Activated CD4-positive, alpha-beta T cell treated with anti-CD3 and anti-CD28 coated beads, Interleukin-2, amount 10 ng/mL, durations not matched to agents 7 days and 5 days (primary cell): ENCODE measurements at regions not wholly inside any gene's neighbourhood (a gene's known extent, or its start where the extent isn't known, plus 50 kb on each side); places are given as distances from the start of the nearest gene placed in this dataset.

Source experiments
- CTCF ChIA-PET: fragments of 350-600 bp; sonication (Branson Sonifier 250); formaldehyde crosslinking; loops from one replicate; lab custom pipeline; 2021; ENCODE audit warnings: antibody characterized with exemption; lab: Charles Lee
- POLR2A ChIA-PET: fragments of 350-600 bp; sonication (Branson Sonifier 250); formaldehyde crosslinking; loops from one replicate; lab custom pipeline; 2021; ENCODE audit warnings: antibody characterized with exemption; lab: Charles Lee
- DNase-seq: peaks from one replicate; pipeline ENCODE4 v3.0.0-alpha.2; 2020
- H3K27ac Mint-ChIP-seq: one replicate; pipeline ENCODE4 v1.8.0; 2021; ENCODE audit warnings: mild to moderate bottlenecking, moderate library complexity, mixed read lengths
- H3K27me3 Mint-ChIP-seq: one replicate; pipeline ENCODE4 v1.8.0; 2021; ENCODE audit warnings: mixed read lengths
- H3K36me3 Mint-ChIP-seq: one replicate; pipeline ENCODE4 v1.8.0; 2021; ENCODE audit warnings: low read depth, mixed read lengths
- H3K4me1 Mint-ChIP-seq: one replicate; pipeline ENCODE4 v1.8.0; 2021; ENCODE audit warnings: mixed read lengths
- H3K4me3 Mint-ChIP-seq: one replicate; pipeline ENCODE4 v1.8.0; 2021; ENCODE audit warnings: mild to moderate bottlenecking, moderate library complexity, mixed read lengths
- H3K9me3 Mint-ChIP-seq: one replicate; pipeline ENCODE4 v1.8.0; 2021; ENCODE audit warnings: mixed read lengths

- no peak overlapping the region for H3K27ac Mint-ChIP-seq
- no peak for DNase-seq
- peaks cover 6% of the 10 kb centered on the region for H3K9me3 Mint-ChIP-seq
- CTCF ChIA-PET, result interaction anchor here (1.1 kb wide), 1 partner anchor 15 kb away, joined by 3 read pairs; no protein-coding TSS in a partner anchor
- H3K4me1 Mint-ChIP-seq, result no peaks in the 10 kb centered on the region
- no peaks in the 10 kb centered on the region for H3K27me3 Mint-ChIP-seq
- H3K36me3 Mint-ChIP-seq, result no peaks in the 10 kb centered on the region
- no peak overlapping the region for H3K4me3 Mint-ChIP-seq
- POLR2A ChIA-PET, result no interaction called here
Observed at GRCh38 chr14:98244966-98245569, 1026.9 kb downstream of the BCL11B start.

DNA sequence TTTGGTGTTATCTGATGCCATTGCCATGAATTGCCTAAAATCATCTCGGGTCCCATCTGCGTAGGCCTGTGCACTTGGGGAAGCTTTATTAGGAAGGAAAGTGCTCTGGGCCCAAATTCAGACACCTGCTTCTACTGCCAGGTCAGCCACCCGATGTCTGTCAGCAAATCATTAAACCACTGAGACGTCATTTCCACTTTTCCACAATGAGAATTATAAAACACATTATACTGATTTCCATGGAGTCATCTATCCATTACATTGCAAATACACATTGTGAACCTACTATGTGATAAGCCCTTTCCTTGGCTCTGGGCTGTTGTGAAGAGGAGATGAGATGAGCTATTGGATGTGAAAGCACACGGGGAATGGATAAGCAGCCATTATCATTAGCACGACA, 1022.9 kb downstream of the BCL11B start:
- peaks cover 3% of the 10 kb centered on the region for H3K4me1 Mint-ChIP-seq
- POLR2A ChIA-PET, result no interaction called here

DNA sequence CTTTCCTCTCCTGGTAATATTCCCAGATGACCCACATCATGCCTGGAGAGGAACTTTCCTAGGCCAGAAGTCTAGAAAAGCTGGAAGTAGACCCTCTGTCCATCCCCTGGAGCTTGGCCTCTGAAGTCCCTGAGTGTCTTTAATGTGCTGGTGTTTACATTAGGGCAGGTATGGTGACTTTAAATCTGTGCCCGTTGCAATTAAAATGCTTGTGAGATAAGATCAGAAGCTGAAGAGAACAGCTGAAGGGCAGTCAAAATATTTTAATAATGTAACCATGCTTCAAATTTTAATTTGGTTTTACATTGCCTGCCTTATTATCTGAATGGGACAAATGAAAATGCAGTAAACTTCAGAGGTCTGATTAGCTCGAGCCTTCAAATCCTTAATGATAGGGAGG, 1022.5 kb downstream of the BCL11B start:
- DNase-seq, result no peak
- Mint-ChIP-seq H3K27ac (no peak overlapping the region), H3K9me3 (peaks cover 6% of the 10 kb centered on the region), H3K4me1 (peaks cover 3% of the 10 kb centered on the region), H3K36me3 (no peaks in the 10 kb centered on the region), H3K27me3 (no peaks in the 10 kb centered on the region), H3K4me3 (no peak overlapping the region)
- ChIA-PET CTCF (interaction anchor here (1.0 to 2.0 kb wide), 4 partner anchors 12 to 110 kb away, joined by 3 to 7 read pairs (median 4); no protein-coding TSS in a partner anchor), POLR2A (no interaction called here)

More for the DNA sequence above, 1022.9 kb downstream of the BCL11B start:
- no peak for DNase-seq
- H3K27me3 Mint-ChIP-seq, result no peaks in the 10 kb centered on the region
- no peak overlapping the region for H3K4me3 Mint-ChIP-seq
- peaks cover 6% of the 10 kb centered on the region for H3K9me3 Mint-ChIP-seq
- no peak overlapping the region for H3K27ac Mint-ChIP-seq
- H3K36me3 Mint-ChIP-seq, result no peaks in the 10 kb centered on the region
- CTCF ChIA-PET, result interaction anchor here (1.0 to 2.0 kb wide), 5 partner anchors 10 to 110 kb away, joined by 3 to 7 read pairs (median 4); no protein-coding TSS in a partner anchor

- no peak for DNase-seq
- H3K9me3 Mint-ChIP-seq, result peaks cover 8% of the 10 kb centered on the region
- H3K4me1 Mint-ChIP-seq, result peaks cover 3% of the 10 kb centered on the region
- H3K27me3 Mint-ChIP-seq, result no peaks in the 10 kb centered on the region
- no peaks in the 10 kb centered on the region for H3K36me3 Mint-ChIP-seq
- POLR2A ChIA-PET, result no interaction called here
- H3K27ac Mint-ChIP-seq, result no peak overlapping the region
- no peak overlapping the region for H3K4me3 Mint-ChIP-seq
- CTCF ChIA-PET, result no interaction called here
Observed at GRCh38 chr14:98252820-98253219, 1019.2 kb downstream of the BCL11B start.

DNA sequence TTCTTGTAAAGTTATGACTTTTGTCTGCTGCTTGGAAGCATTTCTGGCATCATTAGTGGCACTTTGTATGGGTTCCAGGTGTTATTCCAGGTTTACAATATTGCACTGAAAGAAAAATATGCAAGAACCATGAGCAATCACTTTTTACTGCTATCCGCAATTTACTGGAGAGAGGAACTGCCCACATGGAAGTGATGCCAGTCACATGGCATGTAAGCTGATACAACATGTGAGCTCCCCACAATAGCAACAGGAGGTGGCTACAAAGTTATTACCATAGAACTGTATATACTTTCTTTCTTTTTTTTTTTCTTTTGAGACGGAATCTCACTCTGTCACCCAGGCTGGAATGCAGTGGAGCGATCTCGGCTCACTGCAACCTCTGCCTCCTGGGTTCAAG, 1012.1 kb downstream of the BCL11B start:
- Mint-ChIP-seq H3K9me3 (peaks cover 21% of the 10 kb centered on the region), H3K4me1 (no peaks in the 10 kb centered on the region), H3K27me3 (no peaks in the 10 kb centered on the region), H3K36me3 (no peaks in the 10 kb centered on the region), H3K27ac (no peak overlapping the region), H3K4me3 (no peak overlapping the region)
- CTCF ChIA-PET, result interaction anchor here (0.7 to 1.3 kb wide), 2 partner anchors 12 to 1204 kb away, joined by 3 to 4 read pairs; no protein-coding TSS in a partner anchor
- no peak for DNase-seq
- POLR2A ChIA-PET, result no interaction called here

DNA sequence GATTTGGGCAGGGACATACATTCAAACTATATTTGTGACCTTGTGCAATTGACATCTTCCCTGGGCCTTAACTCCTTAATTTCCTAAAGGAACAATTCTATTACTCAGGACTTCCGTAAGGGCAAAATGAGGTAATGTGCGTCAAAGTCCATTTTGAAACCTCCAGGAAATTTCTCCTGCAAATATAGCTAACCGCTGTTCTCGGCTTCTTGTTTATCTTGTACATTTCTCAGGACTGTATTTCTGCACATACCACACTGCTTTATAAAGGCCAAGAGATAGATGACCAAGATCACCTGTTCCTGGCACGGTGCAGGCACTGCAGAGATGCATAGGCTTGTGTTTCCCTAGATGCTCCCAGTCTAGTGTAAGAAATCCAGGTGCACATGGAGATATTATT, 1009.4 kb downstream of the BCL11B start:
- Mint-ChIP-seq H3K36me3 (no peaks in the 10 kb centered on the region), H3K4me3 (no peak overlapping the region), H3K9me3 (peaks cover 17% of the 10 kb centered on the region), H3K27me3 (no peaks in the 10 kb centered on the region), H3K27ac (no peak overlapping the region), H3K4me1 (no peaks in the 10 kb centered on the region)
- POLR2A ChIA-PET, result no interaction called here
- CTCF ChIA-PET, result no interaction called here
- DNase-seq, result no peak

DNA sequence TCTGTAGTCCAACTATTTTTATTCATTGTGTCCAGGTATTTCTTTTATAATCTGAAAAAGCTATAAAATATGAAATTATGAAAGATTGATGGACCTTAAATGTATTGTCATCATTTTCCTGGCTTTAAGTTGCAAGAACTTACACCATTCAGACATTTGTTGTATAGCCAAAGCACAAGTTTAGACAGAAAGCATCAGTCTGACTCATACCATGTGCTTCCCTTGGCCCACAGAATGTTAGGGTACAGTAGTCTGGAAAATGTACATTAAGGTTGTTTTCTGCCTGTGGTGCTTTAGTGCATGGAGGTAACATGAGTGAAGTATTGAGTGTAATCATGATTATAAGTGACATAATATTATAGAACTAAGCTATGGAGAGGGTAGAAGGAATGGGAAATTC, 1002.5 kb downstream of the BCL11B start:
- CTCF ChIA-PET, result interaction anchor here (0.7 kb wide), 1 partner anchor 11 kb away, joined by 3 read pairs; no protein-coding TSS in a partner anchor
- Mint-ChIP-seq H3K27me3 (no peaks in the 10 kb centered on the region), H3K9me3 (peaks cover 24% of the 10 kb centered on the region)

DNA sequence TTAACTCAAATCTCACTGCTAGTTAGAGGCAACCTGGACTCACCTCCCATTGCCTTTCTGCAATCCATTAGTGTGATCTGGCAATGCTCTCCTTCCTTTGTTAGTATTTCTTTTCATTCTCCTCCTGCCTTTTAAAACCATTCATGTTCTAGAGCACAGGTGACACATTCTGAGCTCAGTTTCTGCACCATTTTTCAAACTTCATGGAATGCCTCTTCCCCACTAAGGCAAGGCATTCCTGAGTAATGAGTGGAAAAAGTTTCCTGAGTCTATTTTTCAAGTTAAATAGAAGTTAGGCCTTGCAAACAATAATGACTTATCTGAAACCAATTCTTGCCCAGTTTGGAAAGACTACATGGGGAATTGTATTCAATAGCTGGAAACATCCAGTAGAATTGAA, 1001.8 kb downstream of the BCL11B start:
- Mint-ChIP-seq H3K27me3 (no peaks in the 10 kb centered on the region), H3K9me3 (peaks cover 22% of the 10 kb centered on the region), H3K4me1 (peaks cover 9% of the 10 kb centered on the region), H3K27ac (no peak overlapping the region), H3K36me3 (peaks cover 13% of the 10 kb centered on the region), H3K4me3 (no peak overlapping the region)
- no peak for DNase-seq
- POLR2A ChIA-PET, result no interaction called here
- CTCF ChIA-PET, result no interaction called here

More for the DNA sequence above, 1002.5 kb downstream of the BCL11B start:
- no peak overlapping the region for H3K27ac Mint-ChIP-seq
- no peak for DNase-seq
- H3K4me1 Mint-ChIP-seq, result peaks cover 9% of the 10 kb centered on the region
- H3K36me3 Mint-ChIP-seq, result peaks cover 13% of the 10 kb centered on the region
- POLR2A ChIA-PET, result no interaction called here
- no peak overlapping the region for H3K4me3 Mint-ChIP-seq

- Mint-ChIP-seq H3K27ac (no peak overlapping the region), H3K4me1 (peaks cover 9% of the 10 kb centered on the region), H3K9me3 (peaks cover 30% of the 10 kb centered on the region), H3K27me3 (peaks cover 2% of the 10 kb centered on the region), H3K36me3 (peaks cover 13% of the 10 kb centered on the region), H3K4me3 (no peak overlapping the region)
- ChIA-PET CTCF (no interaction called here), POLR2A (no interaction called here)
- DNase-seq, result no peak
Observed at GRCh38 chr14:98274596-98274995, 997.4 kb downstream of the BCL11B start.

DNA sequence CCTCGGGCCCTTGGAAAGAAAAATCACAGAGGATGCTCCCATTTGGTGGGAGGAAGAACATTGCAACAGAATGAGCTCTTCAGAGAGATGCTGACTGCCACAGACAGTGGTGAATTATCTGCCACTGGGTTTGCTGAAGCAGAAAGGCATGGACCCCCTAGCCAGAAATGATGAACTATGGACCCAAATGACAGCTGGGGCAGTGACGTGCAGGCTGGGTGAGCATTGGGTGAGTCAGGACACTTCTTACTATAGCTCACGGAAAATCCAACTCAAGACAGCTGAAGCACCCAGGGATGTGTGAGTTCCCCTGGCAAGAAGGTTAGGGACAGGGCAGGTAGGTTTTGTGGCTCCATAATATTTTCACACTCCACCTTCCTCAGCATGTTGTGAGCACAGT, 993.2 kb downstream of the BCL11B start:
- ChIA-PET CTCF (interaction anchor here (0.5 to 1.4 kb wide), 2 partner anchors 10 to 121 kb away, joined by 3 read pairs; no protein-coding TSS in a partner anchor), POLR2A (no interaction called here)
- no peaks in the 10 kb centered on the region for H3K36me3 Mint-ChIP-seq
- no peak overlapping the region for H3K27ac Mint-ChIP-seq
- H3K27me3 Mint-ChIP-seq, result peaks cover 2% of the 10 kb centered on the region
- H3K9me3 Mint-ChIP-seq, result peaks cover 17% of the 10 kb centered on the region
- no peak overlapping the region for H3K4me3 Mint-ChIP-seq
- H3K4me1 Mint-ChIP-seq, result no peaks in the 10 kb centered on the region
- DNase-seq, result no peak

GRCh38 chr14:98280436-98280835, 991.6 kb downstream of the BCL11B start:
- CTCF ChIA-PET, result interaction anchor here (1.2 kb wide), 1 partner anchor 11 kb away, joined by 3 read pairs; no protein-coding TSS in a partner anchor

DNA sequence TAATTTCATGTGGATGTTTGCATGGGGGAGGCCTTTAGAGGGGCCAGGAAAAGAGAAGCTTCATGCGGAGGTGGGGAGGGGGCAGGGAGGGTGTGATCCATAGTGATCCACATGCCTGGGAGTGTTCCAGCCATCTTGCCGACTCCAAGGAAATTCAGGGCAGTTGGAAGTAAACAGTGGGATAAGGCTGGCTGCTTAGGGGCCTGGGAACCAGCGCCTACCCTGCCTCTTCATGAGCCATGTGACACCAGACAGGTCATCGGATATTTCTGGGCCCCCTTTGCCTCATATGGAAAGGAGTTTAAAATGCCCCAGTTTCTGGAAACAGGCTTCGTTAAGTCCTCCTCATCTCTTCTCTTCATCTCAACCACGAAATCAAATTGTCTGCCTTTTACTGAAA, 983.2 kb downstream of the BCL11B start:
- DNase-seq, result no peak
- Mint-ChIP-seq H3K9me3 (peaks cover 15% of the 10 kb centered on the region), H3K27me3 (no peaks in the 10 kb centered on the region), H3K27ac (no peak overlapping the region), H3K36me3 (peaks cover 2% of the 10 kb centered on the region), H3K4me1 (peaks cover 4% of the 10 kb centered on the region), H3K4me3 (no peak overlapping the region)
- ChIA-PET CTCF (interaction anchor here (1.0 kb wide), 1 partner anchor 12 kb away, joined by 3 read pairs; no protein-coding TSS in a partner anchor), POLR2A (no interaction called here)

More at GRCh38 chr14:98280436-98280835, 991.6 kb downstream of the BCL11B start:
- no peaks in the 10 kb centered on the region for H3K4me1 Mint-ChIP-seq
- no peak for DNase-seq
- POLR2A ChIA-PET, result no interaction called here
- peaks cover 20% of the 10 kb centered on the region for H3K9me3 Mint-ChIP-seq
- H3K4me3 Mint-ChIP-seq, result no peak overlapping the region
- H3K36me3 Mint-ChIP-seq, result peaks cover 2% of the 10 kb centered on the region
- peaks cover 2% of the 10 kb centered on the region for H3K27me3 Mint-ChIP-seq
- no peak overlapping the region for H3K27ac Mint-ChIP-seq

DNA sequence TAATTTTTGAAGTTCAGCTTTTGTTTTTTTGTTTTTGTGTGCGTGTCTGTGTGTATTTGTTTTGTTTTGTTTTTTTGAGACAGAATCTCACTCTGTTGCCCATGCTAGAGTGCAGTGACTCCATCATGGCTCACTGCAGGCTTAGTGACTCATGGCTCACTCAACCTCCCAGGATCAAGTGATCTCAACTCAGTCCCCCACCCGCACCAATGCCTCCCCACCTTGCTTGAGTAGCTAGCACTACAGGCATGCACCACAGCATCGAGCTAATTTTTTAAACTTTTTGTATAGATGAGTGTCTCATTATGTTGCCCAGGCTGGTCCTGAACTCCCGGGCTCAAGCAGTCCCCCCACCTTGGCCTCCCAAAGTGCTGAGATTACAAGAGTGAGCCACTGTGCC, 981.4 kb downstream of the BCL11B start:
- H3K36me3 Mint-ChIP-seq, result no peaks in the 10 kb centered on the region
- H3K27ac Mint-ChIP-seq, result no peak overlapping the region
- no peak for DNase-seq
- ChIA-PET CTCF (interaction anchor here (0.7 to 1.2 kb wide), 2 partner anchors 11 to 161 kb away, joined by 3 read pairs; no protein-coding TSS in a partner anchor), POLR2A (no interaction called here)
- no peaks in the 10 kb centered on the region for H3K27me3 Mint-ChIP-seq
- peaks cover 4% of the 10 kb centered on the region for H3K4me1 Mint-ChIP-seq
- H3K4me3 Mint-ChIP-seq, result no peak overlapping the region
- H3K9me3 Mint-ChIP-seq, result peaks cover 13% of the 10 kb centered on the region
